Astrocyte of the hippocampus (primary cell): ENCODE measurements at regions not wholly inside any gene's neighbourhood (a gene's known extent, or its start where the extent isn't known, plus 50 kb on each side); places are given as distances from the start of the nearest gene placed in this dataset.

Experiments
- DNase-seq: peaks from one replicate; pipeline ENCODE4 v3.0.0; 2011; ENCODE audit warnings: low read depth, low spot score

DNA sequence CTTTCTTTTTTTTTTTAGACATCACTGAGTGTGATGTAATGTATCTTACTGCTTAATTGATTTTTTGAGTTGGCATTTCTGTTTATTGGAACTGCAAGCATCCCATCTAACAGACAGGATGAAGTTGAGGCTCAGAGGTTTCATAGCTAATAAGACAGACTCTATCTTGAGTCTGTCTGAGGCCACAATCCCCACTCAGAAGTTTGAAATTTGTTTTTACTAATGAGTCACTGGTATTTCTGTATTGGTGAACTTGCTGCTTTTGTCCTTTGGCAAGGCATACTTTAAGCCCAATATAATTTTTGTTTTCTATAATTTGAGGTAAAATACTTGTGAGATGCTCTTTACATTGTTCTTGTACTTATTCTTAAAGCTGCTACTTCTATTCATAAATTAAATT, 491.2 kb downstream of the PSAT1 start:
- DNase-seq = peak; percentile 56

- no peak for DNase-seq
Measured at GRCh38 chr9:78791779-78792178, 494.9 kb downstream of the PSAT1 start.

- no peak for DNase-seq
Measured at GRCh38 chr9:78792745-78793144, 495.8 kb downstream of the PSAT1 start.

DNA sequence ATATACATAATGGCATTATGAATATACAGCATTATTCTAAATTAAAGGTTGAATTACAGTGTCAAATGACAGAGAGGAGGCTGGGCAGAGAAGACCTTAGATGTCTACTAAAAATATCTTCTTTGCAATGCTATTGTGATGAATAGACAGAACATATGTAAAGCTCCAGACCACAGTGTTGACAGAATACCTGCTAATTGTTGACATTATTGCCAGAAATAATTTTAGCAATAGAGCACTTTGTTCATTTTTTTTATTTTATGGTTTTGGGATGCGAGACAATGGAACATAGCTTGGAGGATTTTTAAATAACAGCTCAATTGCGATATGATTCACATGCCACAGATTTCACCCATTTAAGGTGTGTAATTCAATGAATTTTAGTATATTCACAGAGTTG, 508.8 kb downstream of the PSAT1 start:
- DNase-seq = no peak

GRCh38 chr9:78806492-78807160, 509.7 kb downstream of the PSAT1 start:
- DNase-seq = no peak

DNA sequence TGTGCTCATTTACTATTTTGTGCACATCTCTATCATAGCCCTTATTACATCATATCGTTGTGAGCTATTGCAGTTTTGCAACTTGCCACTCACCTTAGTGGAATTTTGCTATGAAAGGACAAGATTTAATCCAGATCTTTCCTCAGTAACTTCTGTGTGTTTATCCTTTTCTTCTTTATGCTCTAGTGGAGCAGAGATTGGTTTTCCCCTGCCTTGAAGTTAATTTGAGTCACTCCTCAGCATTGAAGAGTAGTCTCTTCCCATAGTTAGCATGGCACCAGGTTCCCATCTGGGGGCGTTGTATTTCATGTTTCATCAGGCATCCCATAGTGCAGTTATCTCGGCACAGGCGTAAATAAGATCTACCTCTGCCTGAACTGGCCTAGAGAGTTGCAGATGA, 510.4 kb downstream of the PSAT1 start:
- no peak for DNase-seq

DNA sequence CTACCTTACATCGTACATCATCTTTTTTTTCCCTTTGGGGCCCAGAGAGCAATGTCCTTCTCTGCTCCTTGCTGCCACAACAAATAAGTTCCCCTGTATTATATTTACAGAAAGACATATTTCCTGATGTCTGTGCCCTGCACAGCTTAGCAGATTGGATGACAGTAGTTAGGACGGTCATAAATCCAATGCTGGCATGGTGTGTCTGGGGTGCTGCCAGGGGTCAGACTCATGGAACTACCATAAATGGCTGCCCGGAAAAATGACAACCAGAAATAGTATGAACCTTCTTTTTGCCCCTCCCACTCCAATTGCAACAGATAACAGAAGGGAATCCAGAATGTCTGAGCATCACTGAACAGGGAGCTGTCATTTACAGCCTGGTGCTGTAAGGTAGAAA, 511.1 kb downstream of the PSAT1 start:
- DNase-seq = no peak

- peak; percentile 24 for DNase-seq
Measured at GRCh38 chr9:78811622-78812276, 514.8 kb downstream of the PSAT1 start.

- no peak for DNase-seq
Measured at GRCh38 chr9:78812665-78813064, 515.7 kb downstream of the PSAT1 start.

DNA sequence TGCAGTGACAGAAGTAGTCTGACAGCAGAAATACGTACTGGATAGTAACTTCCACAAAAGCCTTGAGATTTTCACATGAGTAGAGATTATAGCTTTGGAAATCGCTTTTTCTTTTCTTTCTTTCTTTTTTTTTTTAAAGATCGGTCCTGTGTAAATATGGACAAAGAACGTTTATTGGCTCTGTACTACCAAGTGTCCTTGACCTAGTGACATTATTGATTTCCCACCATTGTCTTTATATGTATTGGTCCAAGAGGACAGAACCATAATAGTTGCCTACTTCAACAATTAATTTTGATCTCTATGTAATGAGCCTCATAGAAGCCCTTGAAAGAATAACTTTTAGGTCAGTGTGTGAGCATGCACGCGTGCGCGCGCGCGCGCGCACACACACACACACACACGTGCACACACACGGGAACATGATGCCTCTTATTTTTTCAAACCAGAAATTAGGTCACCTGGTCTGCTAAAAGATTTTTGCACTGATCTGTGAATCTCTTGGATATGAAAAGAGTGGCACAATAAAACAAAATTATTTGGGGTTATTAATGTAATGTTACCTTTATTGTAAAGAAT, 516.8 kb downstream of the PSAT1 start:
- DNase-seq = no peak

GRCh38 chr9:78821126-78821822, 524.3 kb downstream of the PSAT1 start:
- peak; percentile 49 for DNase-seq

DNA sequence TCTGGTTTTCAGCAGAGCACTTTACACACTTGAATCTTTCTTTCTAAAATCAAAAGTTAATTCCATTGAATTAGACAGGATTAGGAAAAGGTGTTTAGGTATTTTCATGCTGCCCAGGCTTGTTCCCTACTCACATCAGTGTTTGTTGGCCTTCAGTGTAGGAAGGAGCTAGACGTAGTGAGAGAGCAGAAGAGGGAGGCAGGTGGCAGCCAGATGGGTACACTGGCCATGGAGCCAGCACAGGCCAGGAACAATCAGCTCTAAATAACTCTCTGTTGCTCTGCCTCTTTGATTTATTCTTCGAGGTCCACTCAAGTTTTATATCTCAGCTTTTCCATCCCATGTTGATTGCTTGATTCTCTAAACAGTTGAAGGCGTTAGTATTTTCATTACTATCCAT, 529.6 kb downstream of the PSAT1 start:
- no peak for DNase-seq

GRCh38 chr9:78828521-78828920, 531.6 kb downstream of the PSAT1 start:
- DNase-seq = peak; percentile 9

DNA sequence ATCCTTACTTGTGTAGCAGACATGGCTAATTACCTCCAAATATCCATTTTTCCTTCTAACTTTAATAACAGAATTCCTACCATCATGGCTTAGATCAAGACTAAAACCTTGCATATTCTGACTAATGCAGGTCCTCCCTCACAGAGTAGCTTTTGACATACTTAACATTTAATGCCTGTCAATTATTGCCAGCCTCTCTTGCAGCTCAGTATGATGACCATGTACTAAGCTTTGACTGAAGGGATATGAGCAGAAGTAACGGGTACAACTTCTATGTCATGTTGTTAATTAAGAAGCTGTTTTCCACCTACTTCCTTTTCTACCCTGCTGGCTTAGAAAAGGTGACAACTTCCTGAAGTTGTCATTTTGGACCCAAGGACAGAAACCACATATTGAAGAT, 533.4 kb downstream of the PSAT1 start:
- no peak for DNase-seq

DNA sequence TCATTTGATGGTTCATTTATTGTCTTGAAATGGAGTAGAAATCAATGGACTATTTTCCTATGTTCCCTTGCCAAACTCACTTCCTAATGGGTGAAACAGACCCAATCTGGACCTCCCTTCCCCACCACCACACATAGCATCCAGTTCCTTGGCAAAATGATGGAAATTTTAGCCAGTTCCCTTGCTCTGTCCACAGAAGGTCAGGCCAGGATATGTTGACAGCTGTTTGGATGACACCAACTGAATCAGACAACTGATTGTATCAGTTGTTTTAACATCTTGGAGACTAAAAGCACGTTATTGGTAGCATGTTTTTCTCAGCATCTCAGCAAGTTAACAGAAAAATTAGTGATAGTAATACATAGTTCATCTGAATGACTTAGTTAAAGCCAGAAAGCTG, 534.8 kb downstream of the PSAT1 start:
- no peak for DNase-seq

GRCh38 chr9:78835928-78836450, 539.1 kb downstream of the PSAT1 start:
- DNase-seq = no peak

DNA sequence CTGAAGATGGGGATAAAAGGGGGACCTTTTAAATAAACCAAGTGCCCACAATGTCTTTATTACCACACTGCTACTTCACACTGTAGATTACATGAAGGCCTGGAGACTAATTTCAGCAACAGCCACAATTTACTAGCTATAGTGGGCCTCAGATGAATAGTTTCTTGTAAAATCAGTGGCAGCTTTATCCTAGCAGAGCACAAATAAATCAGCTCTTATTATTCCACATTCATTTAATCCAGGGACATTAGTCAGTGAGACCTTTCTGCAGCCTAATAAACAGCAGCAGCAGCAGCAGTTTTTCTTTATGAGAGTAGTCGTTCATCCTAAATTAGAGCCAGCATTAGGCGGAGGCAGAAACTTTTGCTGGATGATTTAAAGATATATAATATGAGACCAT, 542.3 kb downstream of the PSAT1 start:
- no peak for DNase-seq

DNA sequence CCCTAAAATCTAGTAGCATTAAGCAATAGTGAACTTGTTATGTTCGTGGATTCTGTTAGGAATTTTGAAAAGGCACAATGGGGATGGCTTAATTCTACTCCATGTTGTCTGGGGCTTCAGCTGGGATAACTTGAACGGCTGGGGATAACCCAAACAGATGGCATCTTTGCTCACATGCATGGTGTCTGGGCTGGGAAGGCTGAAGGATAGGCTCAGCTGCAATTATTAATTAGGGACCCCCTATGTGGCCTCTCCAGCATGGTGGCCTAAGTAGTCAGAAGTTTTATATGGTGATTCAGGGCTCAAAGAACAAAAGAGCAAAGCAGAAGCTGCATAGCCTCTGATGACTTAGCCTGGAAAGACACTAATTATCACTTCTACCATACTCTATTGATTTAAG, 551.1 kb downstream of the PSAT1 start:
- DNase-seq = no peak

GRCh38 chr9:78856144-78856543, 559.2 kb downstream of the PSAT1 start:
- DNase-seq = no peak

GRCh38 chr9:78856781-78857180, 559.9 kb downstream of the PSAT1 start:
- DNase-seq = no peak

DNA sequence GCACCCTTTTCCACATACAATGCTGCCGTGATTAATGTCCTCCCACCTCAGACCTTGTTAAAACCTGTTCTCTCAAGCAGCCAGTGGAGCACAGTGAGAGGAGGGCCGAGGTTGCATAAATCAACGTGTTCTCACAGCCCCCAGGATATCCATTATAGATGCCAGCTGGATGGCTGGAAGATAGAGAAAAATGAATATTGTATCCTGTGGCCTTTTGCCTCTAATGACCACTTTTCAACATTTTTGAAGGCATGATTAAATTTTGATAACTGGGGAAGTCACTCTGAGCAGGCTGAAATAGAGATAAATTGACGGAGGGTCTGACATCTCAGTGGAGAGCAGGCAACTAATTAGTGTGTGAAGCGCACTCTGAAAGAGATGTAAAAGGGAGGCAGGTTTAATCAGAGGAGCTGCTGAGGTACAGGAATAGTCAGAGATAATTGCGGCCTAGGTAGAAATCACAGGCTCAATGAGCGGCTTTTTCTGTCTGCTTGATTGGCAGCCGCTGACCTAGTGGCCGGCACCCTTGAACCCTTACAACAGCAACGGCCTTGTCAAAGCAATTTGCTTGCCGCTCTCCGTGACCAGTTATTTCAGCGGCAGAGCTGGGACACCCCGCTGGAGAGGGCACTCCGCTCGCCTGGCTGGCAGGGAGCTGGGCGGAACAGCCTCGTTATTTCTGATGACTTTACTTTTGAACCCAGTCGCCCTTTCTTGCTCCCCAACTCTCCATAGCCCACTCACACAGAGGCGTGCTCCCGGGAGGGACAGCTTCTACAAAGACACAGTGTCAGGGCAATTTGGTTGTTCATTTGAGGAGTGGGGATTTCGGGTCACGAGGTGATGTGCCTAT, 560.7 kb downstream of the PSAT1 start:
- no peak for DNase-seq
